ENCODE measurements at regions not wholly inside any gene's neighbourhood (a gene's known extent, or its start where the extent isn't known, plus 50 kb on each side); places are given as distances from the start of the nearest gene placed in this dataset.

GRCh38 chr2:219857751-219858150 is 230.3 kb downstream of the SLC4A3 start:
- no peak for TF ChIP-seq ZNF184 (tag by site-specific recombination; IDR thresholded peaks at IDR 0.05)
- TF ChIP-seq REST (tag by site-specific recombination; IDR thresholded peaks at IDR 0.05) = no peak
- no peak for TF ChIP-seq CTCF (tag by site-specific recombination; IDR thresholded peaks at IDR 0.05)
- TF ChIP-seq ZNF350 (tag by site-specific recombination; IDR thresholded peaks at IDR 0.05) = no peak
